ENCODE measurements at regions not wholly inside any gene's neighbourhood (a gene's known extent, or its start where the extent isn't known, plus 50 kb on each side); places are given as distances from the start of the nearest gene placed in this dataset.

GRCh38 chr4:17134100-17134499 lies 235.7 kb upstream of the LDB2 start:
- Histone ChIP-seq H2BK5ac (ENCODE audit: low read length) (no peak overlapping the region), H3K9ac (ENCODE audit: low read depth, low read length, poor library complexity) (no peak overlapping the region), H2BK15ac (ENCODE audit: low read length) (no peak overlapping the region), H4K91ac (ENCODE audit: low read depth, low read length, poor library complexity) (no peak overlapping the region), H3K4me1 (ENCODE audit: control insufficient read depth in 2 of 2, insufficient read depth in 1 of 2, low read depth in 1 of 2, low read length in 2 of 2) (peaks cover 0 to 9% of the 10 kb centered on the region in 2 donors), H3K4me2 (ENCODE audit: insufficient read depth, low read length, poor library complexity, severe bottlenecking) (no peak overlapping the region), H2BK120ac (ENCODE audit: low read depth, low read length) (no peak overlapping the region), H3K23ac (ENCODE audit: low read depth, low read length, poor library complexity) (no peak overlapping the region), H2BK12ac (ENCODE audit: low read length) (no peak overlapping the region), H2AK5ac (ENCODE audit: low read depth, low read length) (no peak overlapping the region), H2AFZ (ENCODE audit: low read length) (no peak overlapping the region), H3K79me1 (ENCODE audit: low read depth, low read length) (no peaks in the 10 kb centered on the region), H3K27me3 (ENCODE audit: control insufficient read depth in 3 of 3, insufficient read depth in 3 of 3, low read depth in 1 of 3, low read length in 3 of 3) (no peaks in the 10 kb centered on the region), H3K4me3 (ENCODE audit: low read length in 2 of 2) (no peak overlapping the region), H3K9me3 (replicated peaks in 1 of 2; ENCODE audit: control insufficient read depth in 2 of 2, insufficient read depth in 1 of 2, low read depth in 1 of 2, low read length in 2 of 2) (peaks cover 2 to 10% of the 10 kb centered on the region in 2 donors), H4K8ac (ENCODE audit: low read depth, low read length) (no peak overlapping the region), H3K4ac (ENCODE audit: low read length) (no peak overlapping the region), H3K18ac (ENCODE audit: low read length) (no peak overlapping the region), H3K36me3 (replicated peaks in 1 of 2; ENCODE audit: control insufficient read depth in 2 of 2, insufficient read depth in 2 of 2, low read length in 2 of 2) (no peaks in the 10 kb centered on the region), H3K14ac (ENCODE audit: low read length) (no peak overlapping the region), H3K27ac (replicated peaks; ENCODE audit: low read length) (no peak overlapping the region)
- DNase-seq (ENCODE audit: low spot score), result no peak
- no CpG with 5 or more reads among the region's 3 CpGs for WGBS, 2 donors (ENCODE audit: extremely low coverage in 2 of 2, insufficient read length in 2 of 2, insufficient replicate concordance in 1 of 2)

- no peak overlapping the region for H3K4ac ChIP-seq (ENCODE audit: low read length)
- no peak overlapping the region for H2BK120ac ChIP-seq (ENCODE audit: low read depth, low read length)
- no peak overlapping the region for H2AK5ac ChIP-seq (ENCODE audit: low read depth, low read length)
- no peak overlapping the region for H2BK15ac ChIP-seq (ENCODE audit: low read length)
- H3K23ac ChIP-seq (ENCODE audit: low read depth, low read length, poor library complexity), result no peak overlapping the region
- peaks cover 0 to 9% of the 10 kb centered on the region in 2 donors for H3K4me1 ChIP-seq (ENCODE audit: control insufficient read depth in 2 of 2, insufficient read depth in 1 of 2, low read depth in 1 of 2, low read length in 2 of 2)
- H3K27ac ChIP-seq (replicated peaks; ENCODE audit: low read length), result no peak overlapping the region
- peaks cover under 1% of the 10 kb centered on the region in 2 donors for H3K9me3 ChIP-seq (replicated peaks in 1 of 2; ENCODE audit: control insufficient read depth in 2 of 2, insufficient read depth in 1 of 2, low read depth in 1 of 2, low read length in 2 of 2)
- no peak overlapping the region for H2BK12ac ChIP-seq (ENCODE audit: low read length)
- no peak overlapping the region for H2AFZ ChIP-seq (ENCODE audit: low read length)
- H3K14ac ChIP-seq (ENCODE audit: low read length), result no peak overlapping the region
- DNase-seq (ENCODE audit: low spot score), result no peak
- H3K27me3 ChIP-seq (ENCODE audit: control insufficient read depth in 3 of 3, insufficient read depth in 3 of 3, low read depth in 1 of 3, low read length in 3 of 3), result no peaks in the 10 kb centered on the region
- no peak overlapping the region for H4K91ac ChIP-seq (ENCODE audit: low read depth, low read length, poor library complexity)
- H3K18ac ChIP-seq (ENCODE audit: low read length), result no peak overlapping the region
- no peak overlapping the region for H3K4me3 ChIP-seq (ENCODE audit: low read length in 2 of 2)
- H3K36me3 ChIP-seq (replicated peaks in 1 of 2; ENCODE audit: control insufficient read depth in 2 of 2, insufficient read depth in 2 of 2, low read length in 2 of 2), result no peaks in the 10 kb centered on the region
- no CpG with 5 or more reads among the region's 2 CpGs for WGBS, 2 donors (ENCODE audit: extremely low coverage in 2 of 2, insufficient read length in 2 of 2, insufficient replicate concordance in 1 of 2)
- no peak overlapping the region for H3K4me2 ChIP-seq (ENCODE audit: insufficient read depth, low read length, poor library complexity, severe bottlenecking)
- H4K8ac ChIP-seq (ENCODE audit: low read depth, low read length), result no peak overlapping the region
- no peak overlapping the region for H2BK5ac ChIP-seq (ENCODE audit: low read length)
- no peaks in the 10 kb centered on the region for H3K79me1 ChIP-seq (ENCODE audit: low read depth, low read length)
- H3K9ac ChIP-seq (ENCODE audit: low read depth, low read length, poor library complexity), result no peak overlapping the region
Measured at GRCh38 chr4:17132226-17132625, 233.8 kb upstream of the LDB2 start.

DNA sequence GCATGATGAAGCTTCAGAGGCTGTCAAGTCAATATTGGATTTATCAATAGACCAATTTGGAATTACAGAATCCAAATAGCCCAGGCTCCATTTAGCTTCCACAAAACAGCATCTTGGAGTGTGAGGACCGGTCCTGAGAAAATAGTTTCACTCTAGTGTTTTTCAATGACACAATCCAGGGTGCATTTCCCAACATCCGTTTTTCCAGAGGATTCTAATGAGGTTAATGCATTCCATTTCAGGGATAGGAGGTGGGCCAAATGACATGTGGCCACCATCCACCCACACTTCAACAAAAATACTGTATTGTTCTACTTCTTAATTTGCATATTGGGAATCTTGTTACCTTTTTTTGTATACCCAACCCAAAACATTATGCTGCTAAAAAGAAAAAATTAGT lies 229.8 kb upstream of the LDB2 start:
- Histone ChIP-seq H3K9ac (ENCODE audit: low read depth, low read length, poor library complexity) (no peak overlapping the region), H3K14ac (ENCODE audit: low read length) (no peak overlapping the region), H2AK5ac (ENCODE audit: low read depth, low read length) (no peak overlapping the region), H2BK12ac (ENCODE audit: low read length) (no peak overlapping the region), H3K4me1 (ENCODE audit: control insufficient read depth in 2 of 2, insufficient read depth in 1 of 2, low read depth in 1 of 2, low read length in 2 of 2) (peaks cover 0 to 3% of the 10 kb centered on the region in 2 donors), H4K91ac (ENCODE audit: low read depth, low read length, poor library complexity) (no peak overlapping the region), H3K36me3 (replicated peaks in 1 of 2; ENCODE audit: control insufficient read depth in 2 of 2, insufficient read depth in 2 of 2, low read length in 2 of 2) (no peaks in the 10 kb centered on the region), H3K4me3 (ENCODE audit: low read length in 2 of 2) (no peak overlapping the region), H4K8ac (ENCODE audit: low read depth, low read length) (no peak overlapping the region), H3K79me1 (ENCODE audit: low read depth, low read length) (no peaks in the 10 kb centered on the region), H3K4me2 (ENCODE audit: insufficient read depth, low read length, poor library complexity, severe bottlenecking) (no peak overlapping the region), H3K23ac (ENCODE audit: low read depth, low read length, poor library complexity) (no peak overlapping the region), H2BK120ac (ENCODE audit: low read depth, low read length) (no peak overlapping the region), H2AFZ (ENCODE audit: low read length) (peak overlapping the region; percentile 12), H3K27me3 (ENCODE audit: control insufficient read depth in 3 of 3, insufficient read depth in 3 of 3, low read depth in 1 of 3, low read length in 3 of 3) (no peaks in the 10 kb centered on the region), H3K9me3 (replicated peaks in 1 of 2; ENCODE audit: control insufficient read depth in 2 of 2, insufficient read depth in 1 of 2, low read depth in 1 of 2, low read length in 2 of 2) (no peaks in the 10 kb centered on the region), H3K18ac (ENCODE audit: low read length) (no peak overlapping the region), H2BK5ac (ENCODE audit: low read length) (no peak overlapping the region), H2BK15ac (ENCODE audit: low read length) (no peak overlapping the region), H3K4ac (ENCODE audit: low read length) (no peak overlapping the region), H3K27ac (replicated peaks; ENCODE audit: low read length) (no peak overlapping the region)
- DNase-seq (ENCODE audit: low spot score), result no peak
- WGBS, 2 donors (ENCODE audit: extremely low coverage in 2 of 2, insufficient read length in 2 of 2, insufficient replicate concordance in 1 of 2), result no CpG with 5 or more reads among the region's 2 CpGs

GRCh38 chr4:17126321-17126966 lies 228.0 kb upstream of the LDB2 start:
- Histone ChIP-seq H2BK5ac (ENCODE audit: low read length) (no peak overlapping the region), H3K4me3 (ENCODE audit: low read length in 2 of 2) (no peak overlapping the region), H3K14ac (ENCODE audit: low read length) (no peak overlapping the region), H3K9ac (ENCODE audit: low read depth, low read length, poor library complexity) (no peak overlapping the region), H4K91ac (ENCODE audit: low read depth, low read length, poor library complexity) (no peak overlapping the region), H2BK15ac (ENCODE audit: low read length) (no peak overlapping the region), H3K27ac (replicated peaks; ENCODE audit: low read length) (no peak overlapping the region), H2AFZ (ENCODE audit: low read length) (no peak overlapping the region), H3K4me2 (ENCODE audit: insufficient read depth, low read length, poor library complexity, severe bottlenecking) (no peak overlapping the region), H3K36me3 (replicated peaks in 1 of 2; ENCODE audit: control insufficient read depth in 2 of 2, insufficient read depth in 2 of 2, low read length in 2 of 2) (no peaks in the 10 kb centered on the region), H2BK120ac (ENCODE audit: low read depth, low read length) (no peak overlapping the region), H2BK12ac (ENCODE audit: low read length) (no peak overlapping the region), H3K18ac (ENCODE audit: low read length) (no peak overlapping the region), H3K27me3 (ENCODE audit: control insufficient read depth in 3 of 3, insufficient read depth in 3 of 3, low read depth in 1 of 3, low read length in 3 of 3) (no peaks in the 10 kb centered on the region), H3K23ac (ENCODE audit: low read depth, low read length, poor library complexity) (no peak overlapping the region), H2AK5ac (ENCODE audit: low read depth, low read length) (no peak overlapping the region), H4K8ac (ENCODE audit: low read depth, low read length) (no peak overlapping the region), H3K4ac (ENCODE audit: low read length) (no peak overlapping the region), H3K4me1 (ENCODE audit: control insufficient read depth in 2 of 2, insufficient read depth in 1 of 2, low read depth in 1 of 2, low read length in 2 of 2) (peaks cover 0 to 3% of the 10 kb centered on the region in 2 donors), H3K79me1 (ENCODE audit: low read depth, low read length) (no peaks in the 10 kb centered on the region), H3K9me3 (replicated peaks in 1 of 2; ENCODE audit: control insufficient read depth in 2 of 2, insufficient read depth in 1 of 2, low read depth in 1 of 2, low read length in 2 of 2) (no peaks in the 10 kb centered on the region)
- no peak for DNase-seq (ENCODE audit: low spot score)
- no CpG with 5 or more reads among the region's 1 CpG for WGBS, 2 donors (ENCODE audit: extremely low coverage in 2 of 2, insufficient read length in 2 of 2, insufficient replicate concordance in 1 of 2)

Data from neuronal stem cell (in vitro differentiated cells).